ENCODE measurements at regions not wholly inside any gene's neighbourhood (a gene's known extent, or its start where the extent isn't known, plus 50 kb on each side); places are given as distances from the start of the nearest gene placed in this dataset.

DNA sequence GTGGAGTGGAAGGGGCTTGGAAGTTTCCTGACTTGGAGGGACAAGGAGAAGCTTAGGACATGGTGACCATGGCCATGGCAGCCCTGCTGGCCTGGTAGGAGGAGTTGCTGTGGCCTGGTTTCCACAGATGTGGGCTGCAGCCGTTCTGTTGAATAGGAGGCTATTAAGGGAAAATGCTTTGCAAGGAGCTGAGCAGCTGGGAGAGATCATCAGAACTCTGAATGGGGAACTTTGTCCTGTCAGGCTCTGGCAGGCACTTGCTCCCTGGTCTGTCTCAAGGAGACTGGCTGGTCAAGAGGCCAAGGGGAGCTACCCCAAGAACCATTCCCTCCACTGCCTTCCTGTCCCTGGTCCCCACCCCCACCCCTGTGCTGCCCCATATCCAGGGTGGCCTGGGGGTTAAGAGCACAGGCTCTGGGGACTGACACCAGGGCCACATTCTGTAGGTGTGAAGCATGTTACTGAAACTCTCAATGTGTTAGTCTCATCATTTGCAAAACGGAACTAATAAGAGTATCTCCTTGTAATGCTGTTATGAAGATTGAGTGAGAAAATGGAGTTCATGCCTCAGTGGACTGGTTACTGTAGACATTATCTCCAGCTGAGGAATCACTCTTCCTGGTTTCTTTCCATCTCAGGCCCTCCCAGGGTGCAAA lies 84.0 kb upstream of the ARAP3 start:
- no peaks in the 10 kb centered on the region for H3K36me3 Mint-ChIP-seq (ENCODE audit: low read depth)
- H3K9me3 Mint-ChIP-seq = no peaks in the 10 kb centered on the region
- H3K27me3 Mint-ChIP-seq (ENCODE audit: insufficient read depth) = peaks cover 44% of the 10 kb centered on the region
- no peaks in the 10 kb centered on the region for H3K4me1 Mint-ChIP-seq (ENCODE audit: low read depth)
- no peak for TF ChIP-seq CTCF (IDR thresholded peaks at IDR 0.05)
- no peak overlapping the region for H3K4me3 Mint-ChIP-seq
- DNase-seq = no peak
- H3K27ac Mint-ChIP-seq = no peak overlapping the region

DNA sequence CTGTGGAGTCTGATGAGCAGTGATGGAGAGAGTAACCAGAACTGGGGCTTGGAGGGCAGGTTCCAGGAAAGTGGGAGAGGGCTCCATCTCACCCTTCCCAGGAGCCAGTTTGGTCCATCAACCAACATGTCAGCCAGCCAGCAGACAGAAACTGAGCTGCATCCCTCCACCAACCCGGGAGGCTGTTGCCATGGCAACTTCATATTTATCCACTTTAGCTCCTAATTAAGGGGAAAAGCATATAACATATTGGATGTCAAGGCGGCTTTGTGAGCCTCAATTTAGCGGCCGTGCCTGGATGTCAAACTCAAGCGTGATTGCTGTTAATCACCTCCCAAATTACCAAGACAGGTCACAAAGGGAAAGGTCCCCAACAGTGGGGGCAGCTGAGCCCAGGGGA lies 81.5 kb upstream of the ARAP3 start:
- Mint-ChIP-seq H3K4me1 (ENCODE audit: low read depth) (no peaks in the 10 kb centered on the region), H3K9me3 (no peaks in the 10 kb centered on the region), H3K4me3 (no peak overlapping the region), H3K27me3 (ENCODE audit: insufficient read depth) (peaks cover 49% of the 10 kb centered on the region), H3K27ac (no peak overlapping the region), H3K36me3 (ENCODE audit: low read depth) (no peaks in the 10 kb centered on the region)
- DNase-seq = no peak
- no peak for TF ChIP-seq CTCF (IDR thresholded peaks at IDR 0.05)

GRCh38 chr5:141762790-141763368 lies 80.8 kb upstream of the ARAP3 start:
- H3K27ac Mint-ChIP-seq = no peak overlapping the region
- DNase-seq = no peak
- no peaks in the 10 kb centered on the region for H3K36me3 Mint-ChIP-seq (ENCODE audit: low read depth)
- TF ChIP-seq CTCF (IDR thresholded peaks at IDR 0.05) = no peak
- no peak overlapping the region for H3K4me3 Mint-ChIP-seq
- H3K27me3 Mint-ChIP-seq (ENCODE audit: insufficient read depth) = peaks cover 51% of the 10 kb centered on the region
- H3K4me1 Mint-ChIP-seq (ENCODE audit: low read depth) = no peaks in the 10 kb centered on the region
- no peaks in the 10 kb centered on the region for H3K9me3 Mint-ChIP-seq

- Mint-ChIP-seq H3K9me3 (no peaks in the 10 kb centered on the region), H3K4me3 (no peak overlapping the region), H3K36me3 (ENCODE audit: low read depth) (no peaks in the 10 kb centered on the region), H3K27ac (no peak overlapping the region), H3K27me3 (ENCODE audit: insufficient read depth) (peaks cover 54% of the 10 kb centered on the region), H3K4me1 (ENCODE audit: low read depth) (no peaks in the 10 kb centered on the region)
- TF ChIP-seq CTCF (IDR thresholded peaks at IDR 0.05) = no peak
- no peak for DNase-seq
Observed at GRCh38 chr5:141762316-141762715, 80.3 kb upstream of the ARAP3 start.

- Mint-ChIP-seq H3K27ac (no peak overlapping the region), H3K36me3 (ENCODE audit: low read depth) (no peaks in the 10 kb centered on the region), H3K9me3 (no peaks in the 10 kb centered on the region), H3K4me3 (no peak overlapping the region), H3K4me1 (ENCODE audit: low read depth) (no peaks in the 10 kb centered on the region), H3K27me3 (ENCODE audit: insufficient read depth) (peaks cover 55% of the 10 kb centered on the region)
- no peak for DNase-seq
- TF ChIP-seq CTCF (IDR thresholded peaks at IDR 0.05) = no peak
Observed at GRCh38 chr5:141760753-141761152, 78.7 kb upstream of the ARAP3 start.

Measured in HFFc6 (cell line).